Left forelimb (tissue), 1 donor: ENCODE measurements at regions not wholly inside any gene's neighbourhood (a gene's known extent, or its start where the extent isn't known, plus 50 kb on each side); places are given as distances from the start of the nearest gene placed in this dataset.

ENCODE experiments used
- DNase-seq: peaks from one replicate; pipeline ENCODE4 v3.0.0-alpha.2; 2018; ENCODE audit warnings: low spot score

DNA sequence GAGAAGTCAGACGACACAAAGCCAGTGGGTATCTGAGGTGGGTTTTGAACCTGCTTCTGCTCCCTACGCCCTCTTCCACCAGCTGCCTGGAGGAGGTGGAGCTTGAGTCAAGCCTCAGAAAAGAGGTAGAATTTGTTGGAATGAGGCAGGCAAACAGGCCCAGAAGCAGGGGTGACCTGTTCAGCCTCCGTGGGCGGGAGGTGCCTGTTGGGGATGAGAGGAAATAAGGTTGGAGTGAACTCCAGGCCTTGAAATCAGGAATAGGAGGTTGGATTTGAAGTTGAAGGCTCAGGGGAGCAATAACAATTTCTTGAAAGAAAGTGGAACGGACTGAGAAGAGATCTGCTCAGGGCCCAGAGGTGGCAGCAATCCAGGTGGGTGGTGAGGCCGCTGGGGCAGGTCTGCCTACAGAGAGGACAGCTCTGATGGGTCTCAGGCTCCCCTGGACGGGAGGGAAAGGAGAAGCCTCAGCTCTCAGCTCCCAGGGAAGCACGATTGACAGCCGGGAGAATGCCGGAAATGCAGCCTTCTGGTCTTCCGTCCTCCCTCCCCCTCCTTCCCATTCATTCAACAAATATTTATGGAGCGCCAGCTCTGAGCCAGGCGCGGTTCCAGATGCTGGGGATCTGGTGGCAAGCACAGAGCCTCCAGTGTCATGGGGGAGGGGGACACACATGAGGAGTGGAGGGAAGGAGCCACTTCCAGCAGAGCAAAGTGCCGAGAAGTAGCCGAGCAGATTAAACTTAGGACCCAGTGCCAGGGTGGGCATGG, 61.9 kb upstream of the CIBAR2 start:
- no peak for DNase-seq

DNA sequence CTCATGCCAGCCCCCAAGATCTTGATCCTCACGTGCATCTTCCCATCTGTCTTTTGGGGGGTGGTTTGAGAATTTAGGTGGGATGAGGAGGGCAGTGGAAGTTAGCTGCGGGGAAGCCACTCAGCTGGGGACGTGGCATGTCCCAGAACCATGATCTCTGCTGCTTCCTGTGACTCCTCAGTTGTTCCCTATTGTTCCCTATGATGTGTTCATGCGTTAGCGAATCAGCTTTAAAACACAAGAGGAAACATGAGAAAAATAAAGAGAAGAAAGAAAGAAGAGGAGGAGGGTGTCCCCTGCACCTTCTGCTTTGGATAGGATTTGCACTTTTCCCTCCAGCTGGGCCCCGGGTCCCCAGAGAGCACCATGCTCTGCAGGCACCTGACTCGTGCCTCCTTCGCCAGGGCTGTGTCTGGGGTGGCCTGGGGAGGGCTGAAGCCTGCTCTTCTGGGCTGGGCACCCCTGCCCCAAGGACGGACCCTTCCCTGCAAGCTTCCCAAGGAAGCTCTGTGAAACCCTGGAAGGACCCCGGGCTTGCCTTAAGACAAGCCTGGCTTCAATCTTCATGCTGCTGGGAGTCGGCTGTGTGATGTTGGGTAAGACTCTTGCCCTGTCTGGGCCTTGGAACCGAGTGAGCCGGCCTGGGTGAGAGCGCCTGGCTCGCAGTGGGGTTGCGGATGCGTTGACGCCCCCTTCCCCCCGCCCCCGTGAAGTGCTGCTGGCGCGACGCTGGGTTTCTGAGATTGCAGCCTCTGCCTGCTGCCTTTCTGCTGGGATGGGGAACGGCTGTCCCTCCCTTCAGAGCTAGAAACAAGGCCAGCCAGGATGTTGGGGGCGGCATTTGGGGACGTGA, 62.8 kb upstream of the CIBAR2 start:
- no peak for DNase-seq

DNA sequence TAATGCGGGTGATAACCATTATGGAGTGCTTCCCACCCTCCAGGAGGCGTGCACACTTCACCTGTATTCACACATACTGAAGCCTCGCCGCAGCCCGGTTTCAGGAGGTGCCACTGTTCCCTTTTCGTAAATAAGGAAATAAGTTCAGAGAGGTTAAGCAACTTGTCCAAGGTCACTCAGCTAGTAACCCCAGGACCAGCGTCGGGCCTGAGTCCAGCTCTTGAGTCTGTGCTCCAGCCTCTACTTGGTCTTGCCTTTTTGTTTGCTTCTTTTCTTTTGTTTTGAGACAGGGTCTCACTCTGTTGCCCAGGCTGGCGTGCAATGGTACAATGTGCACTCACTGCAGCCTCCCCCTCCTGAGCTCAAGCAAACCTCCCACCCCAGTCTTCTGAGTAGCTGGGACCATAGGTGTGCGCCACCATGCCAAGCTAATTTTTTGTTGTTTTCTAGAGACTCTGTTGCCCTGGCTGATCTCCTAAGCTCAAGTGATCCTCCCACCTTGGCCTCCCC, 63.5 kb upstream of the CIBAR2 start:
- no peak for DNase-seq

DNA sequence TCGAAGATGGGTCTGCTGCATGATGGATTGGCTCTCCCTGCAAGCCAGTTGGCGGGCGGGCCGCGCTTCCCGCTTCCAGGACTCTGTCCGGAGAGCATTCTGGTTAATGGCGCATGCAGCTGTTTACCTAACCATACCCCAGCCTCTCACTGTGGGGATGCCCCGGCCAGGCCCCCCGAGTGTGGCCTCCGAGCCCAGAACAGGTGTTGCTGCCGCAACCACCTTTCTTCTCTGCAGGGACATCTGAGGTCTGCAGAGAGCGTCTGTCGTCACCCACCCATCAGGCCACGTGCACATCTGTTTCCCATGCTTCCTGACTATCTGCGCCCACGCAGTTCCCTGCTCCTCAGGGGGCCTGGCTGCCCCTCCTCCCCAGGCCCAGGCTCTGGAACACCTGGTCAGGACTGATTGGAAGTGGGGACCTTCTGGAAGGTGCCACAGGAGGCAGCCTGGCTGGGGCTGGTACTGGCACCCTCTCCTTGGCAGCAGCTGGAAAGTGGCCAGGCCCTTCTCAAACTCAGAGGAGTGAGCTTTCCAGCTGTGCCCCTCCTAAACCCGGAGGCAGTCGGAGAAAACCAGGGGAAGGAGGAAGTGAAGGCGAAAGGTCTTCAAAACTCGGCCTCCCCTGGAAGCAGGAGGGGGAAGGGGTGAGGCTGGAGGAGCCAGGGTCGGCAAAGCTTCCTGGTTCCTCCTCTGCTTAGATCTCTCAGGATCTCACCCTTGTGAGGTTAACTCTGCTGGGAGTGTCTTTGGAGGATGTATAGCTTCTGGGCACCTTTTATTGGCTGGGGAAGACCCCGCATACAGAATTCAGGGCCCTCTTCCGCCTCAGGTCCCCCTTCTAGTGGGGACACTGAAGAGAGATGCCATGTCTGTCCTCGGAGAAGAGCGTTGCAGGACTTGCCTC, 64.5 kb upstream of the CIBAR2 start:
- no peak for DNase-seq

DNA sequence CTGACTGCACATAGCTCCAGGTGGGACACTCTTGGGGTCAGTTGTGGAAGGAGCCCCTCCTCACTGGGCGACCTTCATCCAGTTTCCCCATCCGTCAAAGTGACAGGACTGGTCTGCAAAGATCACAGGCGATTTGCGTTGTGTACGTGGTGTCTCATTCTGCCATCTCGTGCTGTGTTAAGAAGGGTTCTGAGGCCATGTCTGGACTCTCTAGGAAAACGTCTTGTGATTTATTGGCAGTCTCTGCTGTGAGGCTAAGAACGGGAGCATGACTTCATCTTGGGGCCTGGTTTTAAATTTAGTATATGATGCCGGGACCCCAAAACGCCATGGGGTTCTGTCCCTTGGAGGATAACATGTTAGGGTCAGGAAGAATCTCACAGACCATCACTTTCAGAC, 65.2 kb upstream of the CIBAR2 start:
- DNase-seq, result no peak

DNA sequence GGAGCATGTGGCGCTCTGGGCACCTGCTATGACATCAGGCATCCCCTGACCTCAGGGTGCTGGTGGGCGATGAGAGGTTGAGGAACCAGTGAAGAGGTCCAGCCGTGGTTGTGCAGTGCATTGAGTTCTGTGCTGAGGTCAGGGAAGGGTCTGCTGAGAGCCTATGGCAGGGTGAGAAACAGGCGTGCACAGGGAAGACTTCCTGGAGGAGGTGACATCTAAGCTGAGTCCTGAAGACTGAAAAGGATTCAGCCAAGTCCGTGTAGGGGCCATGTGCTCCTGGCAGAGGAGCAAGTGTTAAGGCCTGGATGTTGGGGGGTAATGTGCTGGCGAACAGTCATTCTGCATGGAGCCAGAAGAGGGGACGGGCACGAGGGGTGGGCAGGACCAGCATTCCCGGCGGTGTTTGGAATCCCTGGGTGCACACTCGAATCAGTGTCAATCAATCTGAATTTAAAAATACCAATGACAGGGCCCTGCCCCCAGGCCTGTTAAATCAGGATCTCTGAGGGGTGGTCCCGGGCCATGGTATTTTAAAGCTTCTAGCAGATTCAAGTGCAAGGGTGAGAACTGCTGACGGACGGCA, 65.8 kb upstream of the CIBAR2 start:
- no peak for DNase-seq

DNA sequence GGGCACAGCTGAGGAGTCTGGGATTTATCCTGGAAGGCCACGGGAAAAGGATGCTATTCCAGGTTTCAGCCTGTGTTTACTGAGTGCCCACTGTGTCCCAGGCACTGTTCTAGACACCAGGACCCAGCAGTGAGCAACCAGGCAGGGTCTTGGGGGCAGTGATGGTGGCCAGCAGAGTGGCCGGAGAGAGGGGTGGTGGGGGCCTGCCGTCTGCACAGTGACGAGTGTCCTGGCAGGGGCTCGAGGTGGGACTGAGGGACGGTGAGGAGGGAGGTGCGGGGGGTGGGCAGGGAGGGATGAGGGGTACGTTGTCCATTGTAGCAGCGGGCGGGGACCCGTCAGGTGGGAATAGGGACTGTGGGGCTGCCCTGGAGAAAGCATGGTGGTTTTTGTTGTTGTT, 66.3 kb upstream of the CIBAR2 start:
- DNase-seq, result no peak

DNA sequence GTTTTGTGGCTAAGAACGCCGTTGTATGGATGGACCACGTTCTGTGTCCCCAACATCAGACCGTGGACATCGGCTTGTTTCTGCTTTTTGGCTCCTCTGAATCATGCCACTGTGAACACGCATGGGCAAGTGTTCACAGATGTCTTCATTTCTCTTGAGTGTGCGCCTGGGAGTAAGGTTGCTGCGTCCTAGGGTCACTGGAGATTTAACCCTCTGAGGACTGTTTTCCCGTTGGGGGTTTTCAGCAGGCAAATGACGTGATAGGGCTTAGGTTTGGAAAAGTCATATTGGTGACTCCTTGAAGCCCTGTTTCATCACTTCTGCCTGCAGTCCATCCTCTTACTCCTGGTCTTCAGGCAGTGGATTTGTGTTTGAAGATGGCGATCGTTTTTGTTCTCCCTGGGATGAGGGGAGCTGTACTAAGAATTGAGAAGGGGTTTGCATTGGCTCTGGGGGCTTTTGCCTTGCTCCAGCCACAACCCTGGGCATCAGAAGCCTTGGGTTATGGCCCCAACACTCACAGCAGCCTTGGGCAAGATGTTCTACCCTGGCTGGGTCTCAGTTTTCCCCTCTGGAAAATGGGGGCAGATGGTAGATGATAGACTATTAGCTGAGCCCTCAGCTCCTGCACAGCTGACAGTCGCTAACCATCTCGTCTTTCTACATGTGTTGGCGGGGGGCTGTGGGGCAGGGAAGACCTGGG, 67.2 kb upstream of the CIBAR2 start:
- no peak for DNase-seq

DNA sequence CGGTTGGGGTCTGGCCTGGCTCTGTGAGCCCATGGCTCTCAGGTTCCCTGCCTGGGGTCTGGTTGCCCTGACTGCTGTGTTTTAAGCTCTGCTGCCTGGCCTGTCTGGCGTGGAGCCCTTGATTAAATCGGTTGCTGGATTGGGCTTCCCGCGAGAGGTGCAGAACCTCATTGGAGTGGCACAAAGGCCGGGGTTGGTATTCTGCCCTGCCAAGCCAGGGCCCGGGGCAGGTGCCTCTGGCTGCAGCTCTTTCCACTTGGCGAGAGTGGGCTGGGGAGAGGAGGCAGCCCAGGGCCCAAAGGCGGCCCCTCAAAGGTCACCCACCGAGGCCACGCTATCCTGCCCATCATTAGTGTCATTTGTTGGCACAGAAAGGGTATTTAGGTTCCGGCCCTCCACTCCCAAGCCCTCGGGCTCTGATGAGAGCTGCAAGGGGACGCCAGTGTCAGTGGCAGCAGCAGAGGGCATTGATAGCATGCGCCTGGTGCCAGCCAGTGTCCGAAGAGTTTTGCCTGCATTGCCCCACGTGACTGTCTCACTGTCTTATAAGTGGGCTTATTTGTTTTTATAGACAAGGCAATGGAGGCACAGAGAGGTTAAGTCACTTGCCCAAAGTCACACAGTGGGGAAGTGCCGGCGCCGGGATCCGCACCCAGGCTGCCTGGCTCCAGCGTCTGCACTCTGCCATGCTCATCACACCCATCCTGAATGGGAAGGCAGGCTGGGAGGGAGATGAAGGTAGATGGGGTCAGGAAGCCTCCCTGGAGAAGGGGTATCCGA, 68.0 kb upstream of the CIBAR2 start:
- DNase-seq, result no peak

DNA sequence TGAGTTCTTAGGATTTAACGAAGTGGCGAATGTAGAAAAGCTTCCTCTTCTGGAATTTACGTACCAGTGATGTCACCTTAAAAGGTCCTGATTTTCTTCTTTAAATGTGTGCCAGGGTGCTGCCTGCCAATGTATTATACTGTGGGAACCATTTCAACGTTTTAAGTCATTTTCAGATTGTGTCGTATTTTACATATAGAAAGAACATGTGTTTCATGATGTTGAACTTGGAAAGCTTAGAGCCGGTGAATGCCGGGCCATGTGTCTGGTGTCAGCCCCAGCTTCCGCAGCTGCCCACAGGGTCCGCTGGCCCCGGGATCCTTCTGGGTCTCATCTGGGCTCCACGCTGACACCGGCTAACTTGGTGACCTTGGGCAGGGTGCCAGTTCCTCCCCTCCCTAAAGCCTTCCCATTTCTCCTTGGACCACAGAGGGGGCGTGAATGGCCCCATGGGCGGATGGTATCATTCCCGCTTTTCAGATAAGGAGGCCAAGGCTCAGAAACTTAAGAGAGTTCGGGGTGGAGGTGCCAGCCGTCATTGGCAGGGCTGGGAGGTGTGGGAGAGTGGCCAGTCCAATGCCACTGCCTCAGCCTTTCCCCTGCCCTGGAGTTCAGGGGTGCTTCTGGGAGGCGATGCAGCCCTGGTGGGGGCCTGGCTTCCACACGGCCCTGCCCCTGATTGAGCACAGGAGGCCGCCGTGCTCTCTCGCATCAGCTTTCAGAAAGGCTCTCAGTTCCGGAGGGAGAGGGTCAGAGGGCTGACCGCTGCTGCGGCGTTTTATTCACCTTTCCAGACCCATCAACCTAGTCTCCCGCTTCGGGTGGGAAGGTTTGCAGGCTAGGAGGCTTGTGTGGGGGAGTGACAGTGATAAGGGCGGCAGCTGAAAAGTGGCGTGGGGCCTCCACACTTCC, 68.8 kb upstream of the CIBAR2 start:
- DNase-seq, result no peak

DNA sequence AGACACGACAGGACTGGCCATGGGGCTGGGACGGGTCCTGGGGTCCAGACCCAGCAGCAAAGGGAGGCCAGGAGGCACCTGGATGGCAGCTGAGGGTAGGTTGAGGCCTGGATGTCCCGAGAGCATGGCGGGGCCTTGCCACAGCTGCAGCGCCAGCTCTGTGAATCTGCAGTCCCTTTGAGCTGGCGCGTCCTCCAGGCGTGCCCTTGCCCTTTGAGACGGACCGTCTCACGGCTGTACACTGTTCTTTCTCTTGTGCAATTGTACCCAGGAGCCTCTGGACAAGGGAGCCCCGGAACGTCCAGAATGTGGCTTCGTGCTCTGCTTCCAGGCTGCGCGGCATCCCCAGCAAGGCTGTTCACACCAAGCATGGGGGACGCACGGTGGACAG, 69.5 kb upstream of the CIBAR2 start:
- no peak for DNase-seq

DNA sequence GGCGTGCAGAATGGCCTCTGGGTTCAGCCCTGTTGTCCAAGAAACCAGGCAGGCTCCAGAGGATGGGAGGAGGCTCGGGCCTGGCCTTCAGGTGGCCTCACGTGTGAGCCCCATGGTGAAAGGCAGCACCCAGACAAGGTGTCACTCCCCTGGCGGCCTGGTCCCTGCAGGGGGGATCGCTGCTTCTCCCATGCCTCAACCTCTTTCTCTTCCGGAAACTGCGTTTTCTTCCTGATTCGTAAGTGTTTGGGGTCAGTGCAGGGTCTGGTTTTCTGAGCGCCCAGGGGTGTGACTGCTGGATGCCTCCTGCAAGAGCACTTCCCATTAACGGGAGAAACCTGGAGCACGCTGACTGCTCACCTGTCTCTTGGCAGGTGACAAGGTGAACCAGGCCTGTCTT, 70.0 kb upstream of the CIBAR2 start:
- no peak for DNase-seq

DNA sequence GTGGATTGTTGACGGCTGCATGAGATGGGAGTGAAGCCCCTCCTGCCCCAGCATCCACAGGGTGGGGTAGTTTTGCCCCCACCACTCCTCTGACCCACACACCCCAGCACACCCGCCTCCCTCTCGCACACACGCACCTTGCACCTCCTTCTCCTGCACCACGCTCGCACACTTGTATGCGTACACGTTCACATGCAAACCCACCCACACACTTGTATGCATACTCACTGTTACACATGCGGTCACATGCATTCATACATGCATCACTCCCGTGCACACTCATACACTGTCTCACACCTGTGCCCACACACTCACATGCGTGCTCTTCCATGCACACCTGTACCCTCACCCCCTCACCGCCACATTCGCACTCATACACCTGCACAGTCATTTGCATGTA, 70.5 kb upstream of the CIBAR2 start:
- no peak for DNase-seq

DNA sequence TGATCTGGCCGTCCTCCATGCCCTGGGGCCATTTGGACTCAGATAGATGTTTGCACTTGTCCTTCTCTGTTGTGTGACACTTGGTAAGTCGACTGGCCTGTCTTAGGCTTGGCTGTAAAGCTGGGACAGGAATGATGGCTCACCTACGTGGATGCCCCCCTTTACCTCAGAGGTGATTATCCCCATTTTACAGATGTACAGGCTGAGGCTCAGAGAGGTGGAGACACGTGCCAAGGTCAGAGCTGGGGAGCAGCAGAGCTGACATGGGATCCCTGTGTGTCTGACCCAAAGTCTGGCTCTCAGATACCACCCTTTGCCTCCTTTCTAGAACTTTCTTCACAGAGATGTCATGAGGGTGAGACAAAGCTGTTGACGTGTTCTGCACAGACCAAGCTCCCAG, 71.3 kb upstream of the CIBAR2 start:
- no peak for DNase-seq

DNA sequence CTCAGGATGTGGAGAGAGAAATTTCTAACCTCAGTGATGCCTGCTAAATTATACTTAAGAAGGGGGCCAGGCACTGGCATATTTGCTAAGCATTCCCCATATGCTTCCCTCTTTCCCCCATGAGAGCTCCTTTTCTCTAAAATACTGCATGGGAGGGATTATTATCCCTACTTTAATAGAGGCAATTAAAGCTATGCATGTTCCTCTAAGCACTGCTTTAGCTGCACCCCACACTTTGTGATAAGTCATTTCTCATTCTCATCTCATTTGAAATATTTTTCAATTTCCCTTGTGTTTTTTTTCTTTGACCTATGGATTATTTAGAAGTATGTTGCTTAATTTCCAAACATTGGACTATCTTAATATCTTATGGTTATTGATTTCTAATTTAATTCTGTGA, 72.1 kb upstream of the CIBAR2 start:
- no peak for DNase-seq

DNA sequence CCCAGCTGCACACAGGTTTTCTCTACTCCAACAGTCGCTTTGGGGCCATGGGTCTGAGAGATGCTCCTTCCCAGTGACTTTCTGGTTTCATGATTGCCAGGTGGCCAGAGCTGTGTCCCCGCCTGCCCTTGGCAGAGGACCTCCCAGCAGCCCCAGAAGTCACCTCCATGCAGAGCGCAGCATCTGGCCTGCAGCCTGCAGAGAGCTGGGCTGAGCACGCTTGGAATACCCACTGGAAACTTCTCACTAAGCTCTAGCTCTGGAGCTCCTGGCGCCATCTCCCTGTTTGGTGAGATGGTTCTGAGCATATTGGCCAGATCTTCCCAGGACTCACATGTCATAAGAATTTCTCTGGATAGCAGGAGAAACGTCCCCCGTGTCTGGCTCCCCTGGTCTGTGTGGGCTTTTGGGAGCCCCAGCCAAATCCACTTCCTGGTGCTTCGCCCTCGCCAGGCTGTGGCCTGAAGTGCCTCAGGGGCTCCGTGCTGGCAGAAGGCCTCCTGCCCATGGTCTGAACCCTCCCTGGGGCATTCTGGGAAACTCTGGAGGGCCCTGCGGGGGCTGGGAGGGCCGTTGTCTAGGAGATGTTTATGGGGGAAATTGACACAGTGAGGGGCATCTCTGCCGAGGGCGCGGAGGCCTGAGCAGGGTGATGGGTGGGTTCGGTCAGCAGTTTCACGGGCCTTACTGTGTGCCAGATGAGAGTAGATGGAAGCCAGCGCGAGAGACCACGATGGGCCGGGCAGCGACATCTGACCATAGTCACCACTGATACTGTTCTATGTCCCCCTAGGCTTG, 73.2 kb upstream of the CIBAR2 start:
- no peak for DNase-seq

DNA sequence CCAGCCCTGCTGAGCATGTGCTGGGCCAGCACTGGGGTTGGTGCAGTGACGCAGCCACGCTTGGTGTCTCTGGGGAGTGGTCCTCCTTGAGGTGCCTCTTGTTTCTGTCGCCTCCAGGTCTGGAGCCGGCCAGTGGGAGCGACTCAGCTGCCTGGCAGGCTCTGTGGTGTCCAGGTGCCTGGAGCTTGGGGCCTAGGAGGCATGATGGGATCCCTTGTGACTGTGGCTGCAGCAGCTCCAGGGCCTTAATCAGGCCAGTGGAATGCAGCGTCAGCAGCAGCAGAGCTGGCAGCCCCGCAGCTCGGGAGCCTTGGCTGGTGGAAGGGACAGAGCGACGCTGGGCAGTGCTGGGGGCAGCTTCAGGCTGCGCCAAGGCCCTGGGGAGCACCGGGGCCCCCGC, 74.7 kb upstream of the CIBAR2 start:
- no peak for DNase-seq

DNA sequence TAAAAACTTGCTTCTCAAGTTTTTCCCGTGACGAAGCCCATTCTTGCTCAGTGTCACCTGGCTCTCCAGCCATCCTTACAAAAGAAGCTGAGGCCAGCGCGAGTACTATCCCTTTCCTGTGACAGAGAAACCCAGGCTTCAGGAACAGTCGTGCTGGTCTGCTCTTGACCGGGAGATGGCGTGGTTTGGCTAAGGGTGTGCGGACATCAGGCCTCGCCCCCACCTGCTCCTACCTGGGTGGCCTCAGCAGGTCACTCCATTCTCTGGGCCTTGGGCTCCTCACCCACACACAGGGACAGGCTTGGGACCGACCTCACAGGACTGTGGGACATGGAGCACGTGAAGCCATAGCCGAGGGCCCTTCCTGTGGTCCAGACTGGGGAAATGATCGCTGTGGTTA, 75.2 kb upstream of the CIBAR2 start:
- no peak for DNase-seq

DNA sequence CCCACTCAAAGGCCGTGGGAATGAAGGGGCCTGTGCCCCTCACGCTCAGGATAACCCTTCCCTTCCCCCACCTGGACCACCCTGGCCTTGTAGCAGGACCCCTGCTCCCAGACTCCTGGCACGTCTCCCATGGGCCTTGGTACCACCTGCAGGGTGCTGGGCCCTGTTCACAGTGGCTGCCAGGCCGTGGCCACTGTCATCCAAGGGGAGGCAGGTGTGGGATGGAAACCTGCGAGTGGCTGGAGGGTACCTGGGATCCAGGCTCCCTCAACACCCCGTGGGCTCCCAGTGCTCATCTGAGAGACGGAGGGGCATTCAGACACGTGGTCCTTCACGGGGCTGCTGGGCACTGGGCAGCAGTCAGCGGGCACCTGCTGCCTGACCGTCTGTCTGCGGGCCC, 75.6 kb upstream of the CIBAR2 start:
- no peak for DNase-seq
